ENCODE measurements at regions not wholly inside any gene's neighbourhood (a gene's known extent, or its start where the extent isn't known, plus 50 kb on each side); places are given as distances from the start of the nearest gene placed in this dataset.

DNA sequence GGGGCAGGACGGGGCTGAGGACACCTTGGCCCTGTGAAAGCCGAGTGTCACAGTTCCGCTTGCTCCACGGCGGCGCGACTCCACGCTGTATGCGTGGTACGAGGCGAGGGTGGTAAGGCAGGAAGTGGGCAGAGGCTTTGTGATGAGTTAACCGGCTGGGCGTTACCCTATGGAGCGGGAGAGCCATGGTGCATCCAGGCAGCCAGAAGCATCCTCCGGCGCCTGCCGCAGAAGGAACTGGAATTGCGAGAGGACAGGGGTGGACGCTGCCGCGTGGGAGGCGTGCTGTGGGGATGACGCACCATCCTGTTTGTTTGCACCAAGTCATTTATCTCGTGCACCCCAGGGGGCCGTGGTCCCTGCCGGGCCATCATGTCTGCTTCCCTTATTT lies 643.9 kb downstream of the BRD1 start:
- TF ChIP-seq, protein P1, sequence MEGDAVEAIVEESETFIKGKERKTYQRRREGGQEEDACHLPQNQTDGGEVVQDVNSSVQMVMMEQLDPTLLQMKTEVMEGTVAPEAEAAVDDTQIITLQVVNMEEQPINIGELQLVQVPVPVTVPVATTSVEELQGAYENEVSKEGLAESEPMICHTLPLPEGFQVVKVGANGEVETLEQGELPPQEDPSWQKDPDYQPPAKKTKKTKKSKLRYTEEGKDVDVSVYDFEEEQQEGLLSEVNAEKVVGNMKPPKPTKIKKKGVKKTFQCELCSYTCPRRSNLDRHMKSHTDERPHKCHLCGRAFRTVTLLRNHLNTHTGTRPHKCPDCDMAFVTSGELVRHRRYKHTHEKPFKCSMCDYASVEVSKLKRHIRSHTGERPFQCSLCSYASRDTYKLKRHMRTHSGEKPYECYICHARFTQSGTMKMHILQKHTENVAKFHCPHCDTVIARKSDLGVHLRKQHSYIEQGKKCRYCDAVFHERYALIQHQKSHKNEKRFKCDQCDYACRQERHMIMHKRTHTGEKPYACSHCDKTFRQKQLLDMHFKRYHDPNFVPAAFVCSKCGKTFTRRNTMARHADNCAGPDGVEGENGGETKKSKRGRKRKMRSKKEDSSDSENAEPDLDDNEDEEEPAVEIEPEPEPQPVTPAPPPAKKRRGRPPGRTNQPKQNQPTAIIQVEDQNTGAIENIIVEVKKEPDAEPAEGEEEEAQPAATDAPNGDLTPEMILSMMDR (IDR thresholded peaks at IDR 0.05; ENCODE audit: low read length) = no peak
- TF ChIP-seq EZH2 (optimal IDR thresholded peaks at IDR 0.05; ENCODE audit: low read depth, low read length) (no peak), EZH2phosphoT487 (IDR thresholded peaks at IDR 0.05; ENCODE audit: low read length) (no peak)

Data from MM.1S (cell line).